WTC11 (cell line): ENCODE measurements at regions not wholly inside any gene's neighbourhood (a gene's known extent, or its start where the extent isn't known, plus 50 kb on each side); places are given as distances from the start of the nearest gene placed in this dataset.

Experiments used
- ATAC-seq: fragments of 200-7000 bp; cut with Tn5 transposase; 2 replicates; pipeline ENCODE4 v1.10.0; 2021; ENCODE audit warnings: mild to moderate bottlenecking, moderate library complexity
- CTCF ChIA-PET: fragments of 300-600 bp; sonication (Branson Sonifier 250); formaldehyde crosslinking; loops from one replicate; lab custom pipeline; 2021; ENCODE audit warnings: antibody characterized with exemption; lab: Charles Lee
- POLR2A ChIA-PET: fragments of 350-600 bp; sonication (Branson Sonifier 250); formaldehyde crosslinking; loops from one replicate; lab custom pipeline; 2021; ENCODE audit warnings: antibody characterized with exemption; lab: Charles Lee
- DNase-seq: peaks from one replicate; pipeline ENCODE4 v3.0.0; 2021; ENCODE audit warnings: low spot score
- H3K27ac Mint-ChIP-seq: 2 replicates; pipeline ENCODE4 v1.8.0; 2021; ENCODE audit warnings: mixed read lengths
- H3K27me3 Mint-ChIP-seq: 2 replicates; pipeline ENCODE4 v1.8.0; 2021; ENCODE audit warnings: low read depth, mild to moderate bottlenecking, moderate library complexity, mixed read lengths
- H3K36me3 Mint-ChIP-seq: 2 replicates; pipeline ENCODE4 v1.8.0; 2021; ENCODE audit warnings: mixed read lengths
- H3K4me1 Mint-ChIP-seq: 2 replicates; pipeline ENCODE4 v1.8.0; 2022; ENCODE audit warnings: mixed read lengths
- H3K4me3 Mint-ChIP-seq: 2 replicates; pipeline ENCODE4 v1.8.0; 2021; ENCODE audit warnings: mild to moderate bottlenecking, moderate library complexity, mixed read lengths
- H3K9me3 Mint-ChIP-seq: 2 replicates; pipeline ENCODE4 v1.8.0; 2021; ENCODE audit warnings: mixed read lengths
- CREM ChIP-seq: sonication (generic); formaldehyde crosslinking; IDR thresholded peaks from 2 replicates; pipeline ENCODE4 v1.8.1; 2022; ENCODE audit warnings: mild to moderate bottlenecking, missing genetic modification reagents, moderate library complexity
- FOXP1 ChIP-seq: sonication (generic); formaldehyde crosslinking; IDR thresholded peaks from 2 replicates; pipeline ENCODE4 v1.8.0; 2022; ENCODE audit warnings: missing genetic modification reagents, mild to moderate bottlenecking, moderate library complexity, borderline replicate concordance
- IRF1 ChIP-seq: sonication (generic); formaldehyde crosslinking; IDR thresholded peaks from 2 replicates; pipeline ENCODE4 v1.8.0; 2023; ENCODE audit warnings: missing genetic modification reagents
- MXD4 ChIP-seq: fragments of 250-450 bp; sonication (Bioruptor Pico); IDR thresholded peaks from 2 replicates; pipeline ENCODE4 v1.8.0; 2021; ENCODE audit warnings: mild to moderate bottlenecking, moderate library complexity, borderline replicate concordance
- NFATC4 ChIP-seq: fragments of 250-450 bp; sonication (Bioruptor Pico); IDR thresholded peaks from 2 replicates; pipeline ENCODE4 v1.9.0; 2021; ENCODE audit warnings: mild to moderate bottlenecking
- NR2C2 ChIP-seq: sonication (generic); formaldehyde crosslinking; IDR thresholded peaks from 2 replicates; pipeline ENCODE4 v1.8.0; 2022; ENCODE audit warnings: mild to moderate bottlenecking, missing genetic modification reagents
- NR3C1 ChIP-seq: sonication (generic); formaldehyde crosslinking; conservative IDR thresholded peaks from 2 replicates; pipeline ENCODE4 v1.8.1; 2023; ENCODE audit warnings: low read depth, mild to moderate bottlenecking, missing genetic modification reagents
- PREB ChIP-seq: sonication (generic); formaldehyde crosslinking; IDR thresholded peaks from 2 replicates; pipeline ENCODE4 v1.8.1; 2022; ENCODE audit warnings: mild to moderate bottlenecking, missing genetic modification reagents, moderate library complexity, borderline replicate concordance
- PRRX2 ChIP-seq: fragments of 250-450 bp; sonication (Bioruptor Pico); IDR thresholded peaks from 2 replicates; pipeline ENCODE4 v1.8.0; 2021; ENCODE audit warnings: mild to moderate bottlenecking
- RORB ChIP-seq: fragments of 250-450 bp; sonication (Bioruptor Pico); IDR thresholded peaks from 2 replicates; pipeline ENCODE4 v1.9.0; 2021; ENCODE audit warnings: mild to moderate bottlenecking
- SMAD3 ChIP-seq: sonication (generic); formaldehyde crosslinking; IDR thresholded peaks from 2 replicates; pipeline ENCODE4 v1.8.0; 2022; ENCODE audit warnings: missing genetic modification reagents, mild to moderate bottlenecking, borderline replicate concordance
- SOX15 ChIP-seq: fragments of 250-450 bp; sonication (Bioruptor Pico); IDR thresholded peaks from 2 replicates; pipeline ENCODE4 v1.9.0; 2021; ENCODE audit warnings: mild to moderate bottlenecking
- SP1 ChIP-seq: sonication (generic); formaldehyde crosslinking; conservative IDR thresholded peaks from 2 replicates; pipeline ENCODE4 v1.8.1; 2022; ENCODE audit warnings: missing genetic modification reagents
- TP53 ChIP-seq: sonication (generic); formaldehyde crosslinking; IDR thresholded peaks from 2 replicates; pipeline ENCODE4 v1.8.1; 2023; ENCODE audit warnings: mild to moderate bottlenecking, missing genetic modification reagents
- ZNF219 ChIP-seq: sonication (generic); formaldehyde crosslinking; IDR thresholded peaks from 2 replicates; pipeline ENCODE4 v1.8.0; 2023; ENCODE audit warnings: missing genetic modification reagents, mild to moderate bottlenecking, borderline replicate concordance
- ZNF423 ChIP-seq: fragments of 250-450 bp; sonication (Bioruptor Pico); IDR thresholded peaks from 2 replicates; pipeline ENCODE4 v2.1.2; 2022; ENCODE audit warnings: mild to moderate bottlenecking, moderate library complexity
- TF ChIP-seq, protein P1 (sequence below): sonication (generic); formaldehyde crosslinking; IDR thresholded peaks from 2 replicates; pipeline ENCODE4 v1.8.1; 2023; ENCODE audit warnings: mild to moderate bottlenecking, missing genetic modification reagents
- TF ChIP-seq, protein P2 (sequence below): fragments of 250-450 bp; sonication (Bioruptor Pico); IDR thresholded peaks from 2 replicates; pipeline ENCODE4 v2.1.2; 2022; ENCODE audit warnings: mild to moderate bottlenecking, moderate library complexity
- TF ChIP-seq, protein P3 (sequence below): sonication (generic); formaldehyde crosslinking; IDR thresholded peaks from 2 replicates; pipeline ENCODE4 v1.8.1; 2022; ENCODE audit warnings: low read depth, missing genetic modification reagents, borderline replicate concordance
- TF ChIP-seq, protein P4 (sequence below): fragments of 250-450 bp; sonication (Bioruptor Pico); IDR thresholded peaks from 2 replicates; pipeline ENCODE4 v1.9.0; 2021; ENCODE audit warnings: mild to moderate bottlenecking
- TF ChIP-seq, protein P5 (sequence below): sonication (generic); formaldehyde crosslinking; IDR thresholded peaks from 2 replicates; pipeline ENCODE4 v1.8.0; 2022; ENCODE audit warnings: missing genetic modification reagents

GRCh38 chr2:30392097-30392496 lies 54.9 kb upstream of the LCLAT1 start:
- TF ChIP-seq PRRX2 (CRISPR knock-in tag) (no peak), NFATC4 (no peak), CREM (no peak), ZNF423 (CRISPR knock-in tag) (no peak), IRF1 (CRISPR knock-in tag) (no peak), ZNF219 (CRISPR knock-in tag) (no peak), TP53 (CRISPR knock-in tag) (no peak)
- TF ChIP-seq, protein P1, sequence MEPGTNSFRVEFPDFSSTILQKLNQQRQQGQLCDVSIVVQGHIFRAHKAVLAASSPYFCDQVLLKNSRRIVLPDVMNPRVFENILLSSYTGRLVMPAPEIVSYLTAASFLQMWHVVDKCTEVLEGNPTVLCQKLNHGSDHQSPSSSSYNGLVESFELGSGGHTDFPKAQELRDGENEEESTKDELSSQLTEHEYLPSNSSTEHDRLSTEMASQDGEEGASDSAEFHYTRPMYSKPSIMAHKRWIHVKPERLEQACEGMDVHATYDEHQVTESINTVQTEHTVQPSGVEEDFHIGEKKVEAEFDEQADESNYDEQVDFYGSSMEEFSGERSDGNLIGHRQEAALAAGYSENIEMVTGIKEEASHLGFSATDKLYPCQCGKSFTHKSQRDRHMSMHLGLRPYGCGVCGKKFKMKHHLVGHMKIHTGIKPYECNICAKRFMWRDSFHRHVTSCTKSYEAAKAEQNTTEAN, result no peak
- TF ChIP-seq, protein P2, sequence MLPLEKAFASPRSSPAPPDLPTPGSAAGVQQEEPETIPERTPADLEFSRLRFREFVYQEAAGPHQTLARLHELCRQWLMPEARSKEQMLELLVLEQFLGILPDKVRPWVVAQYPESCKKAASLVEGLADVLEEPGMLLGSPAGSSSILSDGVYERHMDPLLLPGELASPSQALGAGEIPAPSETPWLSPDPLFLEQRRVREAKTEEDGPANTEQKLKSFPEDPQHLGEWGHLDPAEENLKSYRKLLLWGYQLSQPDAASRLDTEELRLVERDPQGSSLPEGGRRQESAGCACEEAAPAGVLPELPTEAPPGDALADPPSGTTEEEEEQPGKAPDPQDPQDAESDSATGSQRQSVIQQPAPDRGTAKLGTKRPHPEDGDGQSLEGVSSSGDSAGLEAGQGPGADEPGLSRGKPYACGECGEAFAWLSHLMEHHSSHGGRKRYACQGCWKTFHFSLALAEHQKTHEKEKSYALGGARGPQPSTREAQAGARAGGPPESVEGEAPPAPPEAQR, result no peak
- TF ChIP-seq, protein P3, sequence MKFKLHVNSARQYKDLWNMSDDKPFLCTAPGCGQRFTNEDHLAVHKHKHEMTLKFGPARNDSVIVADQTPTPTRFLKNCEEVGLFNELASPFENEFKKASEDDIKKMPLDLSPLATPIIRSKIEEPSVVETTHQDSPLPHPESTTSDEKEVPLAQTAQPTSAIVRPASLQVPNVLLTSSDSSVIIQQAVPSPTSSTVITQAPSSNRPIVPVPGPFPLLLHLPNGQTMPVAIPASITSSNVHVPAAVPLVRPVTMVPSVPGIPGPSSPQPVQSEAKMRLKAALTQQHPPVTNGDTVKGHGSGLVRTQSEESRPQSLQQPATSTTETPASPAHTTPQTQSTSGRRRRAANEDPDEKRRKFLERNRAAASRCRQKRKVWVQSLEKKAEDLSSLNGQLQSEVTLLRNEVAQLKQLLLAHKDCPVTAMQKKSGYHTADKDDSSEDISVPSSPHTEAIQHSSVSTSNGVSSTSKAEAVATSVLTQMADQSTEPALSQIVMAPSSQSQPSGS (CRISPR knock-in tag), result no peak
- no peaks in the 10 kb centered on the region for H3K9me3 Mint-ChIP-seq

GRCh38 chr2:30393510-30393909 lies 53.5 kb upstream of the LCLAT1 start:
- DNase-seq, result no peak
- POLR2A ChIA-PET, result no interaction called here
- no peak overlapping the region for H3K4me3 Mint-ChIP-seq
- TF ChIP-seq, protein P4, sequence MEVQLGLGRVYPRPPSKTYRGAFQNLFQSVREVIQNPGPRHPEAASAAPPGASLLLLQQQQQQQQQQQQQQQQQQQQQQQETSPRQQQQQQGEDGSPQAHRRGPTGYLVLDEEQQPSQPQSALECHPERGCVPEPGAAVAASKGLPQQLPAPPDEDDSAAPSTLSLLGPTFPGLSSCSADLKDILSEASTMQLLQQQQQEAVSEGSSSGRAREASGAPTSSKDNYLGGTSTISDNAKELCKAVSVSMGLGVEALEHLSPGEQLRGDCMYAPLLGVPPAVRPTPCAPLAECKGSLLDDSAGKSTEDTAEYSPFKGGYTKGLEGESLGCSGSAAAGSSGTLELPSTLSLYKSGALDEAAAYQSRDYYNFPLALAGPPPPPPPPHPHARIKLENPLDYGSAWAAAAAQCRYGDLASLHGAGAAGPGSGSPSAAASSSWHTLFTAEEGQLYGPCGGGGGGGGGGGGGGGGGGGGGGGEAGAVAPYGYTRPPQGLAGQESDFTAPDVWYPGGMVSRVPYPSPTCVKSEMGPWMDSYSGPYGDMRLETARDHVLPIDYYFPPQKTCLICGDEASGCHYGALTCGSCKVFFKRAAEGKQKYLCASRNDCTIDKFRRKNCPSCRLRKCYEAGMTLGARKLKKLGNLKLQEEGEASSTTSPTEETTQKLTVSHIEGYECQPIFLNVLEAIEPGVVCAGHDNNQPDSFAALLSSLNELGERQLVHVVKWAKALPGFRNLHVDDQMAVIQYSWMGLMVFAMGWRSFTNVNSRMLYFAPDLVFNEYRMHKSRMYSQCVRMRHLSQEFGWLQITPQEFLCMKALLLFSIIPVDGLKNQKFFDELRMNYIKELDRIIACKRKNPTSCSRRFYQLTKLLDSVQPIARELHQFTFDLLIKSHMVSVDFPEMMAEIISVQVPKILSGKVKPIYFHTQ (CRISPR knock-in tag), result no peak
- TF ChIP-seq NR3C1, result no peak
- no peak for TF ChIP-seq NR2C2
- no peak for TF ChIP-seq MXD4 (CRISPR knock-in tag)
- no peak for TF ChIP-seq TP53 (CRISPR knock-in tag)
- no peak for TF ChIP-seq SOX15
- no peak for TF ChIP-seq SP1 (CRISPR knock-in tag)
- TF ChIP-seq FOXP1 (CRISPR knock-in tag), result no peak
- no peak for TF ChIP-seq PREB (CRISPR knock-in tag)
- no peak for TF ChIP-seq SMAD3
- TF ChIP-seq, protein P5, sequence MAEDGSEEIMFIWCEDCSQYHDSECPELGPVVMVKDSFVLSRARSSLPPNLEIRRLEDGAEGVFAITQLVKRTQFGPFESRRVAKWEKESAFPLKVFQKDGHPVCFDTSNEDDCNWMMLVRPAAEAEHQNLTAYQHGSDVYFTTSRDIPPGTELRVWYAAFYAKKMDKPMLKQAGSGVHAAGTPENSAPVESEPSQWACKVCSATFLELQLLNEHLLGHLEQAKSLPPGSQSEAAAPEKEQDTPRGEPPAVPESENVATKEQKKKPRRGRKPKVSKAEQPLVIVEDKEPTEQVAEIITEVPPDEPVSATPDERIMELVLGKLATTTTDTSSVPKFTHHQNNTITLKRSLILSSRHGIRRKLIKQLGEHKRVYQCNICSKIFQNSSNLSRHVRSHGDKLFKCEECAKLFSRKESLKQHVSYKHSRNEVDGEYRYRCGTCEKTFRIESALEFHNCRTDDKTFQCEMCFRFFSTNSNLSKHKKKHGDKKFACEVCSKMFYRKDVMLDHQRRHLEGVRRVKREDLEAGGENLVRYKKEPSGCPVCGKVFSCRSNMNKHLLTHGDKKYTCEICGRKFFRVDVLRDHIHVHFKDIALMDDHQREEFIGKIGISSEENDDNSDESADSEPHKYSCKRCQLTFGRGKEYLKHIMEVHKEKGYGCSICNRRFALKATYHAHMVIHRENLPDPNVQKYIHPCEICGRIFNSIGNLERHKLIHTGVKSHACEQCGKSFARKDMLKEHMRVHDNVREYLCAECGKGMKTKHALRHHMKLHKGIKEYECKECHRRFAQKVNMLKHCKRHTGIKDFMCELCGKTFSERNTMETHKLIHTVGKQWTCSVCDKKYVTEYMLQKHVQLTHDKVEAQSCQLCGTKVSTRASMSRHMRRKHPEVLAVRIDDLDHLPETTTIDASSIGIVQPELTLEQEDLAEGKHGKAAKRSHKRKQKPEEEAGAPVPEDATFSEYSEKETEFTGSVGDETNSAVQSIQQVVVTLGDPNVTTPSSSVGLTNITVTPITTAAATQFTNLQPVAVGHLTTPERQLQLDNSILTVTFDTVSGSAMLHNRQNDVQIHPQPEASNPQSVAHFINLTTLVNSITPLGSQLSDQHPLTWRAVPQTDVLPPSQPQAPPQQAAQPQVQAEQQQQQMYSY (CRISPR knock-in tag), result no peak
- TF ChIP-seq RORB (CRISPR knock-in tag), result no peak

More at GRCh38 chr2:30392097-30392496, 54.9 kb upstream of the LCLAT1 start:
- Mint-ChIP-seq H3K27me3 (no peaks in the 10 kb centered on the region), H3K36me3 (no peaks in the 10 kb centered on the region), H3K27ac (no peak overlapping the region), H3K4me1 (peaks cover 13% of the 10 kb centered on the region), H3K4me3 (no peak overlapping the region)
- ATAC-seq (no peak), DNase-seq (no peak)
- ChIA-PET CTCF (no interaction called here), POLR2A (no interaction called here)

More at GRCh38 chr2:30393510-30393909, 53.5 kb upstream of the LCLAT1 start:
- ATAC-seq, result no peak
- no peaks in the 10 kb centered on the region for H3K9me3 Mint-ChIP-seq
- no peaks in the 10 kb centered on the region for H3K27me3 Mint-ChIP-seq
- no peak overlapping the region for H3K27ac Mint-ChIP-seq
- H3K36me3 Mint-ChIP-seq, result no peaks in the 10 kb centered on the region
- CTCF ChIA-PET, result interaction anchor here (0.8 to 1.5 kb wide), 2 partner anchors 11 to 318 kb away, joined by 3 to 8 read pairs; no protein-coding TSS in a partner anchor
- peaks cover 10% of the 10 kb centered on the region for H3K4me1 Mint-ChIP-seq
